Erythroblast (primary cell): ENCODE measurements at regions not wholly inside any gene's neighbourhood (a gene's known extent, or its start where the extent isn't known, plus 50 kb on each side); places are given as distances from the start of the nearest gene placed in this dataset.

ENCODE experiments used
- GATA1 ChIP-seq: IDR thresholded peaks from 2 replicates; pipeline ENCODE4 v1.6.1; 2011; ENCODE audit warnings: low read depth, mild to moderate bottlenecking, control low read depth, low read length, moderate library complexity
- POLR2A ChIP-seq: IDR thresholded peaks from 2 replicates; pipeline ENCODE4 v1.6.1; 2011; ENCODE audit warnings: mild to moderate bottlenecking, low read length

DNA sequence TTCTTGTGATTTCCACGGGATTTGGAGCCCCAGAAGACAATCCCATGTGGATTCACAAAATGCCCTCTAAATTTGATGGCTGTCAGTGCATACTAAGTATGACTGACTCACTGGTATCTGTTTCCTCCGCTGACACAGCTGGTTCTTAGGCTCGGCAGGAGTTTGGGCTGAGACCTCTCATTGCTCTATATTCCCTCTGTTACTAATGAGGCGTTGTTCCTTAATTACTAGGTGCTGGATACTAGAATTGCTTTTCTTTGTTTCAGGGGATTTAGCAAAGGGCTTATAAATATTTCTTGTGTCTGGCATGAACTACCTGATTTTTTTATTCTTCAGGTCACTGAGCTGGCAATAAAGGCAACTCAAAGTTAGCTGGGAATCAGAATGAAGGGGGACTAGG is 53.2 kb upstream of the EHF start:
- TF ChIP-seq POLR2A: no peak
- no peak for TF ChIP-seq GATA1
